ENCODE measurements at regions not wholly inside any gene's neighbourhood (a gene's known extent, or its start where the extent isn't known, plus 50 kb on each side); places are given as distances from the start of the nearest gene placed in this dataset.

- TF ChIP-seq ZFX (IDR thresholded peaks at IDR 0.05; ENCODE audit: borderline replicate concordance) (no peak), CTCF (IDR thresholded peaks at IDR 0.05) (no peak)
- no peak overlapping the region for H3K27ac ChIP-seq
These were observed 128.5 kb upstream of the VEGFC start for GRCh38 chr4:176921256-176921655.

DNA sequence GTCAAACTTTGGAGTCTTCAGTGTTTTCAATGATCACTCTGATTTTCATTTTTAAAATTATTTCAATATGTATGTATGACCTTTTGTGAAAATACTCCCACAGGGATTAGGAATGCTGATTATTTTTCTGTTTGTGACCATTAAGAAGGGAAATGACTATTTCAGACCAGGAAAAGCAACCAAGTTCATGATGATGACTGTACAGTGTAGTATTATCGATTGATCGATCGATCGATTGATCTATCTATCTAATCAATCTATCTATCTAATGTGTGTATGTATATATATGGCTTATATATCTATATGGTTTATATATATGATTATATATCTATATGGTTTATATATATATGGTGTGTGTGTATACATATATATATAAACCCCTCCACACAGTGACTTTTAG lies 131.5 kb upstream of the VEGFC start:
- H3K27ac ChIP-seq: no peak overlapping the region
- TF ChIP-seq ZFX (IDR thresholded peaks at IDR 0.05; ENCODE audit: borderline replicate concordance): no peak
- TF ChIP-seq CTCF (IDR thresholded peaks at IDR 0.05): no peak

GRCh38 chr4:176925962-176926361 lies 133.2 kb upstream of the VEGFC start:
- no peak overlapping the region for H3K27ac ChIP-seq
- no peak for TF ChIP-seq CTCF (IDR thresholded peaks at IDR 0.05)
- TF ChIP-seq ZFX (IDR thresholded peaks at IDR 0.05; ENCODE audit: borderline replicate concordance): no peak

DNA sequence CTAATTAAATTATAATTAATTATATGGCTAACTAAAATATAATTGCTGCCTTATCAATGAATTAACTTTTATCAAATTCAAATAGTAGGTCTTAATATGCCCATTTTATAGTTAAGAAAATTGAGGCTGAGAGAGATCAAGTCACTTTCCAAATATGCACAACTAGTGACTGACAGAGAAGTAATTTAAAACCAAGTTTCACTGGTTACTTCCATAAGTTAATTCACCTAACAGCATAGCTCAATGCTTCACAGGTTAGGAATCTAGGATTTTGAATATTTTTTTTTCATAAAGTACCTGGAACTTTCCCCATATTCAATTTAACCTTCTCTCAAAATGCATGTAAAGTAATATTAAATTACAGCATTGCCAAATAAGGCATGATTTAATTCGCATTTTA lies 134.4 kb upstream of the VEGFC start:
- TF ChIP-seq ZFX (IDR thresholded peaks at IDR 0.05; ENCODE audit: borderline replicate concordance) (no peak), CTCF (IDR thresholded peaks at IDR 0.05) (no peak)
- no peak overlapping the region for H3K27ac ChIP-seq

DNA sequence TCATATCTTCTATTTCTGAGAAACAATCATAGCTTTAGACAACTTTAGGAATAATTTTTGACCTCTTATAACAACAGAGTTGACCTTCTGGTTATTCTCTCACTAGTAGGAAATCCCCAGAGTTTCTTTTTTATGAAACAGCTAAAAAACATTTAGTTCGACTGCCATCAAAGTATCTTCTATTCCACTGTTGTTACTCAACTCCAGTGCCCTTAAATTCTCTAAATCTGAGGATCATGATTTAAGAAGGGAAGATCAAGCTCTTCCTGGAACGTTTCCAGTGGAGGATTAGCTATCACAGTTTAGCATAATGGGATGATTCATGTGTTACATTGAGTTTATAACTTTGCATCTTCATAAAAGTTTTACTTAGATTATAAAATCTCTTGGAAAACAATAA lies 134.9 kb upstream of the VEGFC start:
- TF ChIP-seq CTCF (IDR thresholded peaks at IDR 0.05): no peak
- no peak for TF ChIP-seq ZFX (IDR thresholded peaks at IDR 0.05; ENCODE audit: borderline replicate concordance)
- H3K27ac ChIP-seq: no peak overlapping the region

DNA sequence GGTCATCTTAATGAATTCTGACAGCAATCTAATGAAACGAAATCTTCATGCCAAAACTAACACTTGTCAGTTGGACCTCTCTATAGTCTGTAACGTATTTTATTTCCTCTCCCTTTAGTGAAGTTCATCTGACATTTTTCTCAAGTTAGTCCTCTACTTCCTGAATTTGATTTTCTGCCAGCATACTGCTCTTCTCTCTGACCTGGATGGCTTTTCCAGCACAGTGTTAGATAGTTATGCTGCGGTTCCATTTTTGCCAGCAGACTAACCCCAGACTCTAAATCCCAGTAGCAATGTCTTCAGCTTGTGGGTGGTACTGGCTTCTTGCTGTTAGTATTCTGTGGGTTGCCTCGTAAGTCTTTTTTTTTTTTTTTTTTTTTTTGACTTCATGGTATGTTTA lies 146.7 kb upstream of the VEGFC start:
- H3K27ac ChIP-seq: no peak overlapping the region
- TF ChIP-seq CTCF (IDR thresholded peaks at IDR 0.05): no peak
- TF ChIP-seq ZFX (IDR thresholded peaks at IDR 0.05; ENCODE audit: borderline replicate concordance): no peak

DNA sequence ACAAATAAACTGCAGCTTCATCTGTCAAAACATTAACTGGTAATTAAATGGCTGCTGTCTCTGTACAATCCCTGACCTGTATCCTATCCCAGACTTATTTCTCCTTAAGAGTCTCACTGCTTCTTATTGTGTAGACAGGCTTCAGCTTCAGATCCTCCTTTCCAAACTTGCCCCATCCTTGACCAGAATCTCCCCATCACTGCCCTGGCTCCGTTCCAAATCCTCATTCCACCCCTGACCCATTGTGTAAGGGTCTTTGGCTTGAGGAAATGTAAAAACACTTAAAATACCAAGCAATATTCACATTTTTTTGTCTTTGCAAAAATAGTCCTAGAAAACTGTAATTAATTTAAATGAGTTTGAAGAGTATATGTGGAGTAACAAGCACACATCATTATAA lies 152.6 kb upstream of the VEGFC start:
- H3K27ac ChIP-seq: no peak overlapping the region
- no peak for TF ChIP-seq ZFX (IDR thresholded peaks at IDR 0.05; ENCODE audit: borderline replicate concordance)

- H3K27ac ChIP-seq: no peak overlapping the region
- TF ChIP-seq ZFX (IDR thresholded peaks at IDR 0.05; ENCODE audit: borderline replicate concordance) (no peak), CTCF (IDR thresholded peaks at IDR 0.05) (no peak)
These were observed 156.3 kb upstream of the VEGFC start for GRCh38 chr4:176949029-176949428.
